HG03045 (cell line): ENCODE measurements at regions not wholly inside any gene's neighbourhood (a gene's known extent, or its start where the extent isn't known, plus 50 kb on each side); places are given as distances from the start of the nearest gene placed in this dataset.

Source experiments
- ATAC-seq: cut with Tn5 transposase; IDR thresholded peaks from one replicate; pipeline ENCODE4 v1.9.1; 2021; ENCODE audit warnings: mild to moderate bottlenecking, moderate library complexity; ENCODE audit not compliant: unreplicated experiment

- ATAC-seq = no peak
These were observed 51.7 kb upstream of the AFF2 start for GRCh38 chrX:148448686-148449085.
